WERI-Rb-1 (cell line): ENCODE measurements at regions not wholly inside any gene's neighbourhood (a gene's known extent, or its start where the extent isn't known, plus 50 kb on each side); places are given as distances from the start of the nearest gene placed in this dataset.

Experiments
- DNase-seq: peaks from one replicate; pipeline ENCODE4 v3.0.0-alpha.2; 2020
- H3K27ac ChIP-seq: fragments of 250-450 bp; sonication (Bioruptor Pico); 2 replicates; pipeline ENCODE4 v1.5.1; 2020; ENCODE audit warnings: mild to moderate bottlenecking, moderate library complexity
- H3K27me3 ChIP-seq: fragments of 250-450 bp; sonication (Bioruptor Pico); 2 replicates; pipeline ENCODE4 v1.5.1; 2021; ENCODE audit warnings: mild to moderate bottlenecking, low read depth, moderate library complexity; ENCODE audit not compliant: insufficient read depth, severe bottlenecking
- H3K36me3 ChIP-seq: fragments of 250-450 bp; sonication (Bioruptor Pico); 2 replicates; pipeline ENCODE4 v1.5.1; 2020; ENCODE audit warnings: mild to moderate bottlenecking, moderate library complexity
- H3K4me3 ChIP-seq: 2 replicates; pipeline ENCODE4 v1.5.1; 2011; ENCODE audit warnings: low read depth, mild to moderate bottlenecking, control low read depth, low read length
- H3K9me3 ChIP-seq: fragments of 250-450 bp; sonication (Bioruptor Pico); 2 replicates; pipeline ENCODE4 v1.5.1; 2021; ENCODE audit warnings: mild to moderate bottlenecking, moderate library complexity; ENCODE audit not compliant: severe bottlenecking
- TF ChIP-seq, protein P1 (sequence below): IDR thresholded peaks from 2 replicates; pipeline ENCODE4 v1.5.1; 2011; ENCODE audit warnings: low read depth, mild to moderate bottlenecking, control low read depth, inconsistent platforms, low read length

- no peak for DNase-seq
- Histone ChIP-seq H3K4me3 (no peak overlapping the region), H3K27ac (no peak overlapping the region), H3K9me3 (no peaks in the 10 kb centered on the region), H3K36me3 (no peaks in the 10 kb centered on the region), H3K27me3 (no peaks in the 10 kb centered on the region)
- TF ChIP-seq, protein P1, sequence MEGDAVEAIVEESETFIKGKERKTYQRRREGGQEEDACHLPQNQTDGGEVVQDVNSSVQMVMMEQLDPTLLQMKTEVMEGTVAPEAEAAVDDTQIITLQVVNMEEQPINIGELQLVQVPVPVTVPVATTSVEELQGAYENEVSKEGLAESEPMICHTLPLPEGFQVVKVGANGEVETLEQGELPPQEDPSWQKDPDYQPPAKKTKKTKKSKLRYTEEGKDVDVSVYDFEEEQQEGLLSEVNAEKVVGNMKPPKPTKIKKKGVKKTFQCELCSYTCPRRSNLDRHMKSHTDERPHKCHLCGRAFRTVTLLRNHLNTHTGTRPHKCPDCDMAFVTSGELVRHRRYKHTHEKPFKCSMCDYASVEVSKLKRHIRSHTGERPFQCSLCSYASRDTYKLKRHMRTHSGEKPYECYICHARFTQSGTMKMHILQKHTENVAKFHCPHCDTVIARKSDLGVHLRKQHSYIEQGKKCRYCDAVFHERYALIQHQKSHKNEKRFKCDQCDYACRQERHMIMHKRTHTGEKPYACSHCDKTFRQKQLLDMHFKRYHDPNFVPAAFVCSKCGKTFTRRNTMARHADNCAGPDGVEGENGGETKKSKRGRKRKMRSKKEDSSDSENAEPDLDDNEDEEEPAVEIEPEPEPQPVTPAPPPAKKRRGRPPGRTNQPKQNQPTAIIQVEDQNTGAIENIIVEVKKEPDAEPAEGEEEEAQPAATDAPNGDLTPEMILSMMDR: no peak
These were observed 144.8 kb downstream of the ASCL1 start for GRCh38 chr12:103102225-103102744.

DNA sequence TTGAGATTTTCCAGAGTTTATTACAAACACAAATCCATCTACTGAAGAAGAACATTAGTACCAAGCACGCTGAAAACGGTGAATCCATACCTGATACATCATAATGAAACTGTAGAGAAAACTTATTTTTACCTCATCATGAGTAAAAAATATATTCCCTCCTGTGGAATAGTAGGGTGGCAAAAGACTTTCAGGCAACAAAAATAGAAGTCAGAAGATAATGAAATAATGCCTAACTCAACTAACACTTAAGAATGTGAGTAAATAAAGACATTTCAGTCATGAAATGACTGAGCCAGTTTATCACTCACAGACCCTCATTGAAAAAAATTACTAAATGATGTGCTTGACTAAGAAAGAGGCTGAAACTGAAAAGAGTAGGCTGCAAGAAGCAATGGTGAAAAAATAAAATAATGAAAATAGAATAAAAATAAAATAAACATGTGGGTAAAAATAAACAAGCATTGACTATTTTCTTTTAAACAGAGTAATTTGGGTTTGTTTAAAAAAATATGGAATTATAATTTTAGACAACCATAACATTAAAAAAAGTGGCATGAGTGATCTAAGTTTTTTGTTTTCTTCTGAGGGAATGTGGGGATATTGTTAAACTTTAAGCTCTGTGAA lies 148.6 kb downstream of the ASCL1 start:
- TF ChIP-seq, protein P1: no peak
- Histone ChIP-seq H3K27me3 (no peaks in the 10 kb centered on the region), H3K9me3 (no peaks in the 10 kb centered on the region), H3K36me3 (no peaks in the 10 kb centered on the region), H3K4me3 (no peak overlapping the region), H3K27ac (no peak overlapping the region)
- DNase-seq: no peak

GRCh38 chr12:103109861-103110260 lies 152.4 kb downstream of the ASCL1 start:
- Histone ChIP-seq H3K36me3 (no peaks in the 10 kb centered on the region), H3K27me3 (no peaks in the 10 kb centered on the region), H3K9me3 (no peaks in the 10 kb centered on the region), H3K27ac (no peak overlapping the region), H3K4me3 (no peak overlapping the region)
- no peak for DNase-seq
- TF ChIP-seq, protein P1: no peak

DNA sequence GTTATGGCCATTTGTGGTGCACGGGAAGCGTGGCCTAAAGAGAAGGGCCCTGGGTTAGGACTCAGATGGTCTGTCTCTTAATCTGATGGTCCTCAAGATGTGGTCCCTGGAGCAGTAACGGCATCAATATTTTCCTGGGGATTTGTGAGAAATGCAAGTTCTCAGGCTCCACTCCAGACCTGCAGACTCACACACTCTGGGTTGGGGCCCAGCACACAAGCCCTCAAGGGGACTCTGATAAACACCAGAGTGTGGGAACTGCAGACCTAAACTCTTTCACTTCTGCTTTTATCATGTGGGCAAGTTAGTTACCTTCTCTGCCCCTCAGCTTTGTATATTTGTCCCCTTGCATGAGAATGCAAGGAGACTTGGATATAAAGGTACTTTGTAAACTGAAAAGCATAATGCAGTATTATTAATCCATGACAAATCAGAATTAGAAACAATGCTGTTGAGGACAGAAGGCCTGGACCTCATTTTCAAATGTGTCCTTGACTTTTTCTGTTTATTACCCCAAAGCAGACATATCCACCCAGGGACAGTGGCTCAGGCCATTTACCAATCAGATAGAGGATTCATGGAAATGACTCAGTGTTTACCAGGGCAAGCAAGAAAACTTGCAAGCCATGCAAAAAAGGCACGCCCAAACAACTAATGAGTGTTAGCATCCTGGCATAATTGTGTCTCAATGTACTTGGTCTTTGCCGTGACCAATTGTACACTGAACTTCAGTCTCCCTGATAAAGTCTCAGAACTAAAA lies 157.0 kb downstream of the ASCL1 start:
- no peak for DNase-seq
- no peak overlapping the region for H3K27ac ChIP-seq

DNA sequence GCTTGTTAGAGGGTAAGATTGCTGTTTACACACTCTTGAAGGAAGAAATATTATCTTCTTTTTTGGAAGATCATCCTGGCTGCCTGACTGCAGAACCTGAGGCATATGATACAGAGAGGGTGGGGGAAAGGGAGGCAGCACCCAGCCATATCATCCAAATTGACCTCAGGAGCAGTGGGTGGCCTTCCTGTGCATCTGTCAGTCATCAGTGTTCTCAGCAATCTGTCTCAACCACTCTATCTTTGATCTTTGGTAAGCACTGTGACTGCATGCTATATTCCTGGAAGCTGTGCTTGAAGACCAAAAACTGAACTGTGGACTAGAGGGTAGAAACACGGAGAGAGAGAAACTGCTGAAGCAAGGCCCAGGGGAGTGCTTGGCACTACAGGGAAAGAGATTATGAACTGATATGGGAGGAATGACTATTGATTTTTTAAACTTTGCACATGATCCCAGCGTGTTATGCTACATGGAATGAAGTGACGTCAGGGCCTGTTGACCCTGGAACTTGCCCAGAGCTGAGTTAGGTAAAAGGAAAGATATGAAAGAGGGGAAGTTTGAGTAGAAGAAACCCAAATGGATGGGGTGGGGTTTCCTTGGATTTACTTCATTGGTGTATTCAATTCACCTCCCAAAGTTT lies 171.5 kb downstream of the ASCL1 start:
- TF ChIP-seq, protein P1: no peak
- Histone ChIP-seq H3K36me3 (no peaks in the 10 kb centered on the region), H3K27me3 (no peaks in the 10 kb centered on the region), H3K4me3 (no peak overlapping the region), H3K27ac (no peak overlapping the region), H3K9me3 (no peaks in the 10 kb centered on the region)
- no peak for DNase-seq

More for the DNA sequence above, 157.0 kb downstream of the ASCL1 start:
- Histone ChIP-seq H3K27me3 (no peaks in the 10 kb centered on the region), H3K9me3 (no peaks in the 10 kb centered on the region), H3K36me3 (no peaks in the 10 kb centered on the region), H3K4me3 (no peak overlapping the region)
- TF ChIP-seq, protein P1: no peak
